ENCODE measurements at regions not wholly inside any gene's neighbourhood (a gene's known extent, or its start where the extent isn't known, plus 50 kb on each side); places are given as distances from the start of the nearest gene placed in this dataset.
"Not testable (repeated sequence)": the region's sequence is repeated elsewhere in the genome, so short reads cannot be mapped to it uniquely, and the experiment has no call there.

GRCh38 chr4:187366530-187366929, 629.0 kb upstream of the ZFP42 start:
- no peak for DNase-seq

GRCh38 chr4:187370918-187371317, 624.7 kb upstream of the ZFP42 start:
- no peak for DNase-seq

- DNase-seq, result no peak
Observed at GRCh38 chr4:187378441-187378840, 617.1 kb upstream of the ZFP42 start.

- DNase-seq, result no peak
Observed at GRCh38 chr4:187380181-187380581, 615.4 kb upstream of the ZFP42 start.

- no peak for DNase-seq
Observed at GRCh38 chr4:187383181-187383580, 612.4 kb upstream of the ZFP42 start.

- no peak for DNase-seq
Observed at GRCh38 chr4:187387739-187388138, 607.8 kb upstream of the ZFP42 start.

GRCh38 chr4:187389420-187389819, 606.2 kb upstream of the ZFP42 start:
- DNase-seq, result no peak

GRCh38 chr4:187390646-187391045, 604.9 kb upstream of the ZFP42 start:
- DNase-seq, result no peak

- no peak for DNase-seq
Observed at GRCh38 chr4:187393531-187394344, 601.8 kb upstream of the ZFP42 start.

- DNase-seq, result no peak
Observed at GRCh38 chr4:187396106-187396505, 599.5 kb upstream of the ZFP42 start.

GRCh38 chr4:187408447-187408846, 587.1 kb upstream of the ZFP42 start:
- DNase-seq, result not testable (repeated sequence)

GRCh38 chr4:187413564-187414358, 581.8 kb upstream of the ZFP42 start:
- DNase-seq, result no peak

- no peak for DNase-seq
Observed at GRCh38 chr4:187414716-187415115, 580.9 kb upstream of the ZFP42 start.

- DNase-seq, result no peak
Observed at GRCh38 chr4:187415231-187415630, 580.3 kb upstream of the ZFP42 start.

- no peak for DNase-seq
Observed at GRCh38 chr4:187416216-187416615, 579.4 kb upstream of the ZFP42 start.

- DNase-seq, result no peak
Observed at GRCh38 chr4:187417721-187418120, 577.9 kb upstream of the ZFP42 start.

GRCh38 chr4:187422655-187423054, 572.9 kb upstream of the ZFP42 start:
- DNase-seq, result no peak

GRCh38 chr4:187424636-187425035, 570.9 kb upstream of the ZFP42 start:
- DNase-seq, result no peak

GRCh38 chr4:187426511-187426910, 569.1 kb upstream of the ZFP42 start:
- DNase-seq, result no peak

- DNase-seq, result no peak
Observed at GRCh38 chr4:187432310-187432709, 563.3 kb upstream of the ZFP42 start.

- DNase-seq, result no peak
Observed at GRCh38 chr4:187433141-187433540, 562.4 kb upstream of the ZFP42 start.

- no peak for DNase-seq
Observed at GRCh38 chr4:187436251-187436650, 559.3 kb upstream of the ZFP42 start.

- no peak for DNase-seq
Observed at GRCh38 chr4:187444061-187444460, 551.5 kb upstream of the ZFP42 start.

GRCh38 chr4:187449702-187450101, 545.9 kb upstream of the ZFP42 start:
- no peak for DNase-seq

Data from NCI-H748 treated with DMSO at 0.1 percent for 48 hours (cell line).